Osteocyte (in vitro differentiated cells): ENCODE measurements at regions not wholly inside any gene's neighbourhood (a gene's known extent, or its start where the extent isn't known, plus 50 kb on each side); places are given as distances from the start of the nearest gene placed in this dataset.

Experiments
- DNase-seq: peaks from one replicate; pipeline ENCODE4 v3.0.0; 2021; ENCODE audit warnings: mixed read lengths; ENCODE audit not compliant: unreplicated experiment; ENCODE audit errors: extremely low spot score
- H3K27ac Mint-ChIP-seq: one replicate; pipeline ENCODE4 v1.8.0; 2021; ENCODE audit warnings: mild to moderate bottlenecking, mixed read lengths; ENCODE audit not compliant: unreplicated experiment
- H3K27me3 Mint-ChIP-seq: one replicate; pipeline ENCODE4 v1.8.0; 2021; ENCODE audit warnings: mixed read lengths; ENCODE audit not compliant: unreplicated experiment
- H3K36me3 Mint-ChIP-seq: one replicate; pipeline ENCODE4 v1.8.0; 2021; ENCODE audit warnings: mixed read lengths; ENCODE audit not compliant: unreplicated experiment
- H3K4me1 Mint-ChIP-seq: one replicate; pipeline ENCODE4 v1.8.0; 2021; ENCODE audit warnings: mixed read lengths; ENCODE audit not compliant: unreplicated experiment
- H3K4me3 Mint-ChIP-seq: one replicate; pipeline ENCODE4 v1.8.0; 2021; ENCODE audit warnings: mild to moderate bottlenecking, moderate library complexity, mixed read lengths; ENCODE audit not compliant: unreplicated experiment
- H3K9me3 Mint-ChIP-seq: one replicate; pipeline ENCODE4 v1.8.0; 2021; ENCODE audit warnings: mixed read lengths; ENCODE audit not compliant: unreplicated experiment
- TF ChIP-seq, protein P1 (sequence below): fragments of 200-600 bp; sonication (generic); IDR thresholded peaks from 2 replicates; pipeline ENCODE4 v1.5.0; 2021; ENCODE audit warnings: antibody characterized with exemption, mild to moderate bottlenecking, moderate library complexity

- Mint-ChIP-seq H3K9me3 (no peaks in the 10 kb centered on the region), H3K4me1 (peaks cover 38% of the 10 kb centered on the region), H3K36me3 (no peaks in the 10 kb centered on the region), H3K4me3 (no peak overlapping the region), H3K27me3 (no peaks in the 10 kb centered on the region), H3K27ac (no peak overlapping the region)
- TF ChIP-seq, protein P1, sequence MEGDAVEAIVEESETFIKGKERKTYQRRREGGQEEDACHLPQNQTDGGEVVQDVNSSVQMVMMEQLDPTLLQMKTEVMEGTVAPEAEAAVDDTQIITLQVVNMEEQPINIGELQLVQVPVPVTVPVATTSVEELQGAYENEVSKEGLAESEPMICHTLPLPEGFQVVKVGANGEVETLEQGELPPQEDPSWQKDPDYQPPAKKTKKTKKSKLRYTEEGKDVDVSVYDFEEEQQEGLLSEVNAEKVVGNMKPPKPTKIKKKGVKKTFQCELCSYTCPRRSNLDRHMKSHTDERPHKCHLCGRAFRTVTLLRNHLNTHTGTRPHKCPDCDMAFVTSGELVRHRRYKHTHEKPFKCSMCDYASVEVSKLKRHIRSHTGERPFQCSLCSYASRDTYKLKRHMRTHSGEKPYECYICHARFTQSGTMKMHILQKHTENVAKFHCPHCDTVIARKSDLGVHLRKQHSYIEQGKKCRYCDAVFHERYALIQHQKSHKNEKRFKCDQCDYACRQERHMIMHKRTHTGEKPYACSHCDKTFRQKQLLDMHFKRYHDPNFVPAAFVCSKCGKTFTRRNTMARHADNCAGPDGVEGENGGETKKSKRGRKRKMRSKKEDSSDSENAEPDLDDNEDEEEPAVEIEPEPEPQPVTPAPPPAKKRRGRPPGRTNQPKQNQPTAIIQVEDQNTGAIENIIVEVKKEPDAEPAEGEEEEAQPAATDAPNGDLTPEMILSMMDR, result no peak
- no peak for DNase-seq
Measured at GRCh38 chr16:86739178-86739577, 160.8 kb downstream of the FOXL1 start.

DNA sequence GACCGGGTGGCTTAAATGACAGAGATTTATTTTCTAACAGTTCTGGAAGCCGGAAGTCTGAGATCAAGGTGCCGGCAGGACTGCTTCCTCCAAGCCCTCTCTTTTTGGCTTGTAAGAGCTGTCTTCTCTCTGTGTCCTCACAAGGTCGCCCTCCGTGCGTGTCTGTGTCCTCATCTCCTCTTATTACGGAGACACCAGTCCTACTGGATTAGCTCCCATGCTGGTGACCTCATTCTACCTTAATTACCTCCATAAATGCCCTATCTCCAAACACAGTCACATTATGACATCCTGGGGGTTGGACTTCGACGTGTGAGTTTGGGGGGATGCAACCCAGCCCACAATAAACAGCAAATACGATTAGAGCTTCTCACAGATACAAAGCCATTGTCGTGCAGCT lies 161.5 kb downstream of the FOXL1 start:
- H3K4me1 Mint-ChIP-seq, result peaks cover 36% of the 10 kb centered on the region
- peak overlapping the region; percentile 50 for H3K27ac Mint-ChIP-seq
- no peaks in the 10 kb centered on the region for H3K36me3 Mint-ChIP-seq
- H3K27me3 Mint-ChIP-seq, result no peaks in the 10 kb centered on the region
- H3K9me3 Mint-ChIP-seq, result no peaks in the 10 kb centered on the region
- peak overlapping the region; percentile 44 for H3K4me3 Mint-ChIP-seq
- no peak for DNase-seq
- TF ChIP-seq, protein P1, result no peak

- Mint-ChIP-seq H3K4me1 (peaks cover 35% of the 10 kb centered on the region), H3K4me3 (peak overlapping the region; percentile 44), H3K27me3 (no peaks in the 10 kb centered on the region), H3K9me3 (no peaks in the 10 kb centered on the region), H3K27ac (peak overlapping the region; percentile 98), H3K36me3 (no peaks in the 10 kb centered on the region)
- TF ChIP-seq, protein P1, result no peak
- no peak for DNase-seq
Measured at GRCh38 chr16:86740298-86740697, 161.9 kb downstream of the FOXL1 start.

GRCh38 chr16:86740906-86741799 lies 162.8 kb downstream of the FOXL1 start:
- H3K4me3 Mint-ChIP-seq, result peak overlapping the region; percentile 75
- DNase-seq, result peak; percentile 87
- peaks cover 35% of the 10 kb centered on the region for H3K4me1 Mint-ChIP-seq
- TF ChIP-seq, protein P1, result no peak
- no peaks in the 10 kb centered on the region for H3K36me3 Mint-ChIP-seq
- peak overlapping the region; percentile 98 for H3K27ac Mint-ChIP-seq
- H3K9me3 Mint-ChIP-seq, result no peaks in the 10 kb centered on the region
- H3K27me3 Mint-ChIP-seq, result no peaks in the 10 kb centered on the region

DNA sequence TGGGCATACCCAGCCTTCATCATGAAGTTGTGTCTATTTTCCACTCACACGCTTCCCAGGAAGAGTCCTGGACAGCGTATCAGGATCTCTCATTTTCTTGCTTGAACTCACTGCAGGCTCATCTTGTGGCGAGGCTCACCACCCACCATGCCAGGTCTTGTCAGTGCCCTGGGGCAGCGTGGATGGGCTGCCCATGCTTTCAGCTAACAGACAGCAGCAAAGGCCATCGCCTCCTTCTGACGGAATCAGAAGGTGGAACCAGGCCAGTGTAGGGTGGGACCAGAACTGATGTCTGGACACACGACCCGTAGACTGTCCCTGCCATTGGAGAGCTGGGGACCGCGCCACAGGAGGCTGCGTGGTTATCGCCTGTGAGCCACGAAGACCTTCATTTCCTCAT lies 169.4 kb downstream of the FOXL1 start:
- no peaks in the 10 kb centered on the region for H3K36me3 Mint-ChIP-seq
- TF ChIP-seq, protein P1, result no peak
- no peaks in the 10 kb centered on the region for H3K27me3 Mint-ChIP-seq

More for the DNA sequence above, 169.4 kb downstream of the FOXL1 start:
- DNase-seq, result no peak
- H3K4me1 Mint-ChIP-seq, result peaks cover 37% of the 10 kb centered on the region
- H3K27ac Mint-ChIP-seq, result no peak overlapping the region
- no peaks in the 10 kb centered on the region for H3K9me3 Mint-ChIP-seq
- H3K4me3 Mint-ChIP-seq, result no peak overlapping the region
